ENCODE measurements at regions not wholly inside any gene's neighbourhood (a gene's known extent, or its start where the extent isn't known, plus 50 kb on each side); places are given as distances from the start of the nearest gene placed in this dataset.

DNA sequence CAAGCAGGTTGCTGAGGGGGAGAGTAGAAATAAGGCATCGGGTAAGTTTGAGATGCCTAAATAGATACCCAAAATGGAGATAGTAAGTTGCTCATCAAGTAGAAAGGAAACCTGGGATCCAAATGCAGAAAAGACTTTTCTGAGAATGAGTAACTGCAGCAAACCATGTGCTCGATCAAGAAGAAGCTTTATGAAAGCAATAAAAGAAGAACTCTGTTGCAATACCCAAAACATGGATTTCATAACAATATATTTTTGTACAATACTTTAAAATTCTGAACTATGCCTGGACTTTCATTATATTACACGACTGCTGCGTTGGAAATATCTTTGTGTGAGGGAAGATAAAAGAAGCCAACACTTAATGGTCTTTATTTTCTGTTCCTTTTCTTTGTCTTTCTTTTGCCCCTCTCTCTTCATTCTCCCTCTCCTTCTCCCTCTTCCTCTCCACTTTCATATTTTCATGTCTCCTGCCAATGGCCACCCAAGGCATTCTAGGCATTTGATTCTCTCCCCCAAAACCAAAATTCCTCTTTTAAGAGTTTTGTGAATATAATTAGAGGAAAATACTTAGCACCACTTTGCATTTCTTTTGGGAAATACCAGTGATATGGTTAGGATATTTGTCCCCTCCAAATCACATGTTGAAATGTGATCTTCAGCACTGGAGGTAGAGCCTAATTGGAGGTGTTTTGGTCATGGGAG lies 257.6 kb downstream of the MREG start:
- TF ChIP-seq POLR2A (IDR thresholded peaks at IDR 0.05), result no peak
- TF ChIP-seq, protein P1, sequence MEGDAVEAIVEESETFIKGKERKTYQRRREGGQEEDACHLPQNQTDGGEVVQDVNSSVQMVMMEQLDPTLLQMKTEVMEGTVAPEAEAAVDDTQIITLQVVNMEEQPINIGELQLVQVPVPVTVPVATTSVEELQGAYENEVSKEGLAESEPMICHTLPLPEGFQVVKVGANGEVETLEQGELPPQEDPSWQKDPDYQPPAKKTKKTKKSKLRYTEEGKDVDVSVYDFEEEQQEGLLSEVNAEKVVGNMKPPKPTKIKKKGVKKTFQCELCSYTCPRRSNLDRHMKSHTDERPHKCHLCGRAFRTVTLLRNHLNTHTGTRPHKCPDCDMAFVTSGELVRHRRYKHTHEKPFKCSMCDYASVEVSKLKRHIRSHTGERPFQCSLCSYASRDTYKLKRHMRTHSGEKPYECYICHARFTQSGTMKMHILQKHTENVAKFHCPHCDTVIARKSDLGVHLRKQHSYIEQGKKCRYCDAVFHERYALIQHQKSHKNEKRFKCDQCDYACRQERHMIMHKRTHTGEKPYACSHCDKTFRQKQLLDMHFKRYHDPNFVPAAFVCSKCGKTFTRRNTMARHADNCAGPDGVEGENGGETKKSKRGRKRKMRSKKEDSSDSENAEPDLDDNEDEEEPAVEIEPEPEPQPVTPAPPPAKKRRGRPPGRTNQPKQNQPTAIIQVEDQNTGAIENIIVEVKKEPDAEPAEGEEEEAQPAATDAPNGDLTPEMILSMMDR (IDR thresholded peaks at IDR 0.05), result no peak

Data from right lobe of liver (tissue), 4 donors.